GM12878 (cell line): ENCODE measurements at regions not wholly inside any gene's neighbourhood (a gene's known extent, or its start where the extent isn't known, plus 50 kb on each side); places are given as distances from the start of the nearest gene placed in this dataset.

ENCODE experiments used
- ATAC-seq: fragments of 200-7000 bp; cut with Tn5 transposase; 3 replicates; pipeline ENCODE4 v1.9.1; 2020; ENCODE audit warnings: mild to moderate bottlenecking, moderate library complexity
- BruUV-seq: library from RNA; stranded (reverse); fragments of 400-500 nt; replicated peaks from 2 replicates; lab custom pipeline; 2021; lab: Mats Ljungman, UMichigan
- CTCF ChIA-PET: fragments of 300-600 bp; sonication (Branson Sonifier 250); formaldehyde crosslinking; extraction: SDS; loops from one replicate; lab custom pipeline; 2021; ENCODE audit warnings: inconsistent platforms; lab: Yijun Ruan, JAX
- POLR2A ChIA-PET: fragments of 350-600 bp; formaldehyde crosslinking; extraction: SDS; loops from one replicate; lab custom pipeline; 2021; ENCODE audit warnings: inconsistent platforms; lab: Charles Lee
- RAD21 ChIA-PET: fragments of 300-600 bp; sonication (Branson Sonifier 250); formaldehyde crosslinking; loops from one replicate; lab custom pipeline; 2023; ENCODE audit warnings: antibody characterized with exemption; ENCODE audit not compliant: unreplicated experiment; lab: Charles Lee
- SMC1A ChIA-PET: fragments of 300-600 bp; sonication (Branson Sonifier 250); formaldehyde crosslinking; loops from one replicate; lab custom pipeline; 2023; ENCODE audit not compliant: unreplicated experiment, uncharacterized antibody; lab: Charles Lee
- DNase-seq: peaks from one replicate; pipeline ENCODE4 v3.0.0-alpha.2; 2011; ENCODE audit warnings: low read depth, low spot score
- FAIRE-seq: peaks from 3 replicates; lab custom pipeline; 2011; peaks lifted over from hg19 to GRCh38; lab: Jason Lieb, UNC
- H2AFZ ChIP-seq: 2 replicates; pipeline ENCODE4 v1.6.0; 2011; ENCODE audit warnings: low read depth, low read length, control low read depth; ENCODE audit not compliant: control insufficient read depth
- H3K27ac ChIP-seq: 2 replicates; pipeline ENCODE4 v1.5.1; 2011; ENCODE audit warnings: control low read depth; ENCODE audit not compliant: control insufficient read depth, insufficient read depth
- H3K27me3 ChIP-seq, 2 experiments: replicated peaks in 1 of 2; 2 replicates each; pipeline versions ENCODE4 v1.6.0 to v1.6.1; 2011; ENCODE audit warnings: low read length in 1 of 2; ENCODE audit not compliant: control insufficient read depth in 2 of 2, insufficient read depth in 2 of 2
- H3K36me3 ChIP-seq, 2 experiments: 2 replicates each; pipeline ENCODE4 v1.5.1; 2011; ENCODE audit warnings: low read length in 1 of 2; ENCODE audit not compliant: control insufficient read depth in 2 of 2, insufficient read depth in 2 of 2
- H3K4me1 ChIP-seq: 2 replicates; pipeline ENCODE4 v1.6.1; 2011; ENCODE audit warnings: mild to moderate bottlenecking, low read length, moderate library complexity, mixed read lengths; ENCODE audit not compliant: control insufficient read depth, insufficient read depth
- H3K4me2 ChIP-seq: 2 replicates; pipeline ENCODE4 v1.6.0; 2011; ENCODE audit warnings: control low read depth; ENCODE audit not compliant: control insufficient read depth, insufficient read depth
- H3K4me3 ChIP-seq: fragments of 200-600 bp; sonication (generic); 2 replicates; pipeline ENCODE4 v1.5.1; 2016
- H3K79me2 ChIP-seq: 2 replicates; pipeline ENCODE4 v1.6.0; 2011; ENCODE audit warnings: low read length; ENCODE audit not compliant: control insufficient read depth, insufficient read depth
- H3K9ac ChIP-seq: 2 replicates; pipeline ENCODE4 v1.8.0; 2011; ENCODE audit warnings: low read length, control low read depth, mixed read lengths; ENCODE audit not compliant: control insufficient read depth, insufficient read depth
- H3K9me3 ChIP-seq: replicated peaks from 3 replicates; pipeline ENCODE4 v1.5.1; 2011; ENCODE audit warnings: mild to moderate bottlenecking, low read length; ENCODE audit not compliant: control insufficient read depth, insufficient read depth
- H4K20me1 ChIP-seq: 2 replicates; pipeline ENCODE4 v1.6.0; 2011; ENCODE audit not compliant: control insufficient read depth, insufficient read depth
- CBX3 ChIP-seq: fragments of 200-600 bp; sonication (generic); IDR thresholded peaks from 2 replicates; pipeline ENCODE4 v1.6.1; 2016; ENCODE audit warnings: low read depth, borderline replicate concordance
- CEBPB ChIP-seq, 2 experiments: fragments of 150-350 bp in 1 of 2; IDR thresholded peaks; 2 replicates each; pipeline ENCODE4 v1.6.1; 2012 to 2014; ENCODE audit warnings: low read depth in 2 of 2, low read length in 2 of 2, borderline replicate concordance in 1 of 2, inconsistent platforms in 1 of 2
- CEBPZ ChIP-seq: fragments of 150-350 bp; IDR thresholded peaks from 2 replicates; pipeline ENCODE4 v1.6.1; 2016; ENCODE audit warnings: low read depth, low read length
- DPF2 ChIP-seq: fragments of 450-650 bp; IDR thresholded peaks from 2 replicates; pipeline ENCODE4 v1.6.1; 2017; ENCODE audit warnings: mild to moderate bottlenecking
- MYC ChIP-seq: IDR thresholded peaks from 2 replicates; pipeline ENCODE4 v1.6.1; 2011; ENCODE audit warnings: mild to moderate bottlenecking, low read length, moderate library complexity, inconsistent platforms; ENCODE audit not compliant: insufficient read depth, insufficient replicate concordance, insufficient read length, severe bottlenecking
- NFIC ChIP-seq: IDR thresholded peaks from 2 replicates; pipeline ENCODE4 v1.6.1; 2012; ENCODE audit warnings: low read depth, mild to moderate bottlenecking, inconsistent platforms, low read length, moderate library complexity
- RELB ChIP-seq: fragments of 450-650 bp; IDR thresholded peaks from 2 replicates; pipeline ENCODE4 v1.6.1; 2017; ENCODE audit warnings: low read depth, mild to moderate bottlenecking, moderate library complexity
- SMC3 ChIP-seq: IDR thresholded peaks from 2 replicates; pipeline ENCODE4 v1.6.1; 2011; ENCODE audit warnings: low read length, improper control_type of control experiment, borderline replicate concordance
- SRF ChIP-seq, 2 experiments: IDR thresholded peaks; 2 replicates each; pipeline ENCODE4 v1.6.1; 2011; ENCODE audit warnings: low read depth in 2 of 2, low read length in 2 of 2, mild to moderate bottlenecking in 1 of 2, moderate library complexity in 1 of 2
- ZBTB4 ChIP-seq: fragments of 450-650 bp; formaldehyde crosslinking; IDR thresholded peaks from 2 replicates; pipeline ENCODE4 v1.4.0; 2022; ENCODE audit warnings: mild to moderate bottlenecking, moderate library complexity
- ZNF384 ChIP-seq: IDR thresholded peaks from 2 replicates; pipeline ENCODE4 v1.6.1; 2012; ENCODE audit warnings: low read depth, mild to moderate bottlenecking, low read length, improper control_type of control experiment, borderline replicate concordance
- WGBS: methylation state at CpG from one replicate; pipeline ENCODE4 v1.1.6; 2016; ENCODE audit warnings: low lambda C conversion rate; ENCODE audit not compliant: insufficient replicate concordance, insufficient coverage; ENCODE audit errors: missing lambda C conversion rate; 5-methylcytosine and 5-hydroxymethylcytosine counted together
- in situ Hi-C: fragments of 300-500 bp; cut with MboI; formaldehyde crosslinking; loops from 9 replicates; pipeline ENCODE4 v1.14.3; 2018; ENCODE audit warnings: mixed read lengths
- intact Hi-C: fragments of 100-400 bp; cut with micrococcal nuclease; formaldehyde crosslinking; loops from one replicate; pipeline ENCODE4 v1.14.2; 2022; ENCODE audit not compliant: unreplicated experiment

GRCh38 chrX:100070334-100070849, 339.7 kb downstream of the PCDH19 start:
- DNase-seq (no peak), ATAC-seq (peak; percentile 43; the same call in 2 of the 3 replicates), FAIRE-seq (no peak)
- ChIA-PET POLR2A (no interaction called here), CTCF (no interaction called here), RAD21 (no interaction called here), SMC1A (no interaction called here)
- Histone ChIP-seq H4K20me1 (no peaks in the 10 kb centered on the region), H3K36me3 (no peaks in the 10 kb centered on the region), H3K27me3 (no peaks in the 10 kb centered on the region), H3K9me3 (no peaks in the 10 kb centered on the region; the same call in 2 of the 3 replicates), H3K4me2 (no peak overlapping the region), H3K79me2 (no peaks in the 10 kb centered on the region), H3K9ac (no peak overlapping the region), H3K4me1 (no peaks in the 10 kb centered on the region), H3K27ac (no peak overlapping the region), H3K4me3 (no peak overlapping the region), H2AFZ (no peak overlapping the region)
- intact Hi-C loops (loop anchor here (10.0 kb wide), 1 partner anchor 304 kb away; no protein-coding TSS in a partner anchor), in situ Hi-C loops (no loop called here)
- BruUV-seq, result no TSS peak
- WGBS, result 4% methylated on average over 3 of the region's 3 CpGs
- TF ChIP-seq RELB, result no peak
- no peak for TF ChIP-seq CBX3
- TF ChIP-seq CEBPZ, result no peak
- no peak for TF ChIP-seq ZBTB4
- TF ChIP-seq ZNF384, result no peak
- TF ChIP-seq SRF (IDR thresholded peaks at IDR 0.05; ENCODE audit: low read depth in 2 of 2, low read length in 2 of 2), result no peak
- no peak for TF ChIP-seq SMC3
- no peak for TF ChIP-seq CEBPB (IDR thresholded peaks at IDR 0.05; ENCODE audit: borderline replicate concordance in 1 of 2, low read depth in 2 of 2, low read length in 2 of 2)
- TF ChIP-seq MYC, result no peak
- no peak for TF ChIP-seq DPF2
- TF ChIP-seq NFIC, result no peak
